ENCODE measurements at regions not wholly inside any gene's neighbourhood (a gene's known extent, or its start where the extent isn't known, plus 50 kb on each side); places are given as distances from the start of the nearest gene placed in this dataset.

- Mint-ChIP-seq H3K4me1 (no peaks in the 10 kb centered on the region), H3K27ac (no peak overlapping the region), H3K36me3 (no peaks in the 10 kb centered on the region), H3K9me3 (no peaks in the 10 kb centered on the region), H3K4me3 (no peak overlapping the region), H3K27me3 (peaks cover 1% of the 10 kb centered on the region)
Observed at GRCh38 chr2:129212299-129212958, 767.0 kb upstream of the RAB6C start.

- Mint-ChIP-seq H3K27ac (no peak overlapping the region), H3K36me3 (no peaks in the 10 kb centered on the region), H3K4me1 (no peaks in the 10 kb centered on the region), H3K9me3 (no peaks in the 10 kb centered on the region), H3K4me3 (no peak overlapping the region), H3K27me3 (no peaks in the 10 kb centered on the region)
Observed at GRCh38 chr2:129224022-129224421, 755.4 kb upstream of the RAB6C start.

- Mint-ChIP-seq H3K27ac (no peak overlapping the region), H3K4me1 (no peaks in the 10 kb centered on the region), H3K27me3 (no peaks in the 10 kb centered on the region), H3K36me3 (no peaks in the 10 kb centered on the region), H3K9me3 (no peaks in the 10 kb centered on the region), H3K4me3 (no peak overlapping the region)
Observed at GRCh38 chr2:129224486-129224885, 755.0 kb upstream of the RAB6C start.

GRCh38 chr2:129229196-129229595, 750.3 kb upstream of the RAB6C start:
- Mint-ChIP-seq H3K27me3 (no peaks in the 10 kb centered on the region), H3K4me1 (no peaks in the 10 kb centered on the region), H3K9me3 (no peaks in the 10 kb centered on the region), H3K4me3 (no peak overlapping the region), H3K36me3 (no peaks in the 10 kb centered on the region), H3K27ac (no peak overlapping the region)

- Mint-ChIP-seq H3K4me3 (no peak overlapping the region), H3K9me3 (no peaks in the 10 kb centered on the region), H3K27ac (no peak overlapping the region), H3K4me1 (no peaks in the 10 kb centered on the region), H3K27me3 (no peaks in the 10 kb centered on the region), H3K36me3 (no peaks in the 10 kb centered on the region)
Observed at GRCh38 chr2:129229830-129230441, 749.5 kb upstream of the RAB6C start.

- Mint-ChIP-seq H3K36me3 (no peaks in the 10 kb centered on the region), H3K9me3 (no peaks in the 10 kb centered on the region), H3K4me3 (no peak overlapping the region), H3K4me1 (no peaks in the 10 kb centered on the region), H3K27me3 (no peaks in the 10 kb centered on the region), H3K27ac (no peak overlapping the region)
Observed at GRCh38 chr2:129231924-129232323, 747.5 kb upstream of the RAB6C start.

GRCh38 chr2:129233166-129233565, 746.3 kb upstream of the RAB6C start:
- no peaks in the 10 kb centered on the region for H3K36me3 Mint-ChIP-seq
- no peak overlapping the region for H3K27ac Mint-ChIP-seq
- no peaks in the 10 kb centered on the region for H3K4me1 Mint-ChIP-seq
- no peaks in the 10 kb centered on the region for H3K27me3 Mint-ChIP-seq
- no peak overlapping the region for H3K4me3 Mint-ChIP-seq
- no peaks in the 10 kb centered on the region for H3K9me3 Mint-ChIP-seq

- Mint-ChIP-seq H3K27ac (no peak overlapping the region), H3K9me3 (no peaks in the 10 kb centered on the region), H3K36me3 (no peaks in the 10 kb centered on the region), H3K27me3 (no peaks in the 10 kb centered on the region), H3K4me1 (no peaks in the 10 kb centered on the region), H3K4me3 (no peak overlapping the region)
Observed at GRCh38 chr2:129233751-129234406, 745.6 kb upstream of the RAB6C start.

- Mint-ChIP-seq H3K27ac (no peak overlapping the region), H3K4me3 (no peak overlapping the region), H3K4me1 (no peaks in the 10 kb centered on the region), H3K27me3 (no peaks in the 10 kb centered on the region), H3K9me3 (no peaks in the 10 kb centered on the region), H3K36me3 (no peaks in the 10 kb centered on the region)
Observed at GRCh38 chr2:129236601-129237000, 742.9 kb upstream of the RAB6C start.

GRCh38 chr2:129237966-129238725, 741.3 kb upstream of the RAB6C start:
- Mint-ChIP-seq H3K4me1 (no peaks in the 10 kb centered on the region), H3K9me3 (no peaks in the 10 kb centered on the region), H3K4me3 (no peak overlapping the region), H3K27ac (no peak overlapping the region), H3K36me3 (no peaks in the 10 kb centered on the region), H3K27me3 (peaks cover 2% of the 10 kb centered on the region)

GRCh38 chr2:129239141-129239540, 740.3 kb upstream of the RAB6C start:
- no peaks in the 10 kb centered on the region for H3K9me3 Mint-ChIP-seq
- H3K36me3 Mint-ChIP-seq, result no peaks in the 10 kb centered on the region
- no peaks in the 10 kb centered on the region for H3K4me1 Mint-ChIP-seq
- no peak overlapping the region for H3K27ac Mint-ChIP-seq
- no peak overlapping the region for H3K4me3 Mint-ChIP-seq
- H3K27me3 Mint-ChIP-seq, result peaks cover 2% of the 10 kb centered on the region

- Mint-ChIP-seq H3K4me3 (no peak overlapping the region), H3K9me3 (no peaks in the 10 kb centered on the region), H3K36me3 (no peaks in the 10 kb centered on the region), H3K27ac (no peak overlapping the region), H3K4me1 (no peaks in the 10 kb centered on the region), H3K27me3 (peaks cover 2% of the 10 kb centered on the region)
Observed at GRCh38 chr2:129240061-129240460, 739.4 kb upstream of the RAB6C start.

GRCh38 chr2:129242269-129242668, 737.2 kb upstream of the RAB6C start:
- no peaks in the 10 kb centered on the region for H3K4me1 Mint-ChIP-seq
- H3K9me3 Mint-ChIP-seq, result no peaks in the 10 kb centered on the region
- no peak overlapping the region for H3K27ac Mint-ChIP-seq
- no peaks in the 10 kb centered on the region for H3K36me3 Mint-ChIP-seq
- H3K4me3 Mint-ChIP-seq, result no peak overlapping the region
- H3K27me3 Mint-ChIP-seq, result peaks cover 2% of the 10 kb centered on the region

- no peaks in the 10 kb centered on the region for H3K36me3 Mint-ChIP-seq
- H3K27me3 Mint-ChIP-seq, result no peaks in the 10 kb centered on the region
- H3K9me3 Mint-ChIP-seq, result no peaks in the 10 kb centered on the region
- H3K27ac Mint-ChIP-seq, result no peak overlapping the region
- no peak overlapping the region for H3K4me3 Mint-ChIP-seq
- no peaks in the 10 kb centered on the region for H3K4me1 Mint-ChIP-seq
Observed at GRCh38 chr2:129247751-129248150, 731.7 kb upstream of the RAB6C start.

GRCh38 chr2:129248198-129248597, 731.3 kb upstream of the RAB6C start:
- no peaks in the 10 kb centered on the region for H3K9me3 Mint-ChIP-seq
- H3K27ac Mint-ChIP-seq, result no peak overlapping the region
- no peaks in the 10 kb centered on the region for H3K4me1 Mint-ChIP-seq
- H3K4me3 Mint-ChIP-seq, result no peak overlapping the region
- no peaks in the 10 kb centered on the region for H3K27me3 Mint-ChIP-seq
- no peaks in the 10 kb centered on the region for H3K36me3 Mint-ChIP-seq

Data from activated naive CD4-positive, alpha-beta T cell treated with anti-CD3 and anti-CD28 coated beads, Interleukin-2, amount 50 U/mL, for 24 hours (primary cell).